HCT116 (cell line): ENCODE measurements at regions not wholly inside any gene's neighbourhood (a gene's known extent, or its start where the extent isn't known, plus 50 kb on each side); places are given as distances from the start of the nearest gene placed in this dataset.

Experiments used
- ATAC-seq: fragments of 200-7000 bp; cut with Tn5 transposase; 2 replicates; pipeline ENCODE4 v1.9.1; 2020; ENCODE audit warnings: mild to moderate bottlenecking, moderate library complexity
- BruUV-seq: library from RNA; stranded (reverse); fragments of 400-500 nt; replicated peaks from 2 replicates; lab custom pipeline; 2021; lab: Mats Ljungman, UMichigan
- CTCF ChIA-PET: fragments of 300-600 bp; sonication (Branson Sonifier 250); formaldehyde crosslinking; loops from one replicate; lab custom pipeline; 2021; ENCODE audit warnings: antibody characterized with exemption; lab: Charles Lee
- POLR2A ChIA-PET: fragments of 300-600, 350-600 bp; sonication (Branson Sonifier 250); formaldehyde crosslinking; loops from one replicate; lab custom pipeline; 2021; ENCODE audit warnings: antibody characterized with exemption; lab: Charles Lee
- RAD21 ChIA-PET, 2 experiments: fragments of 300-600 bp; sonication (Branson Sonifier 250); formaldehyde crosslinking; loops; one replicate each; lab custom pipeline; 2023; ENCODE audit warnings: low total read pairs in 2 of 2; ENCODE audit not compliant: uncharacterized antibody in 2 of 2, unreplicated experiment in 2 of 2, low non-redundant PET in 1 of 2; lab: Charles Lee
- DNase-seq: peaks from one replicate; pipeline ENCODE4 v3.0.0-alpha.2; 2010; ENCODE audit warnings: low read depth, low spot score
- H2AFZ ChIP-seq: fragments of 200-600 bp; shearing (Covaris generic), sonication (generic); 2 replicates; pipeline ENCODE4 v1.6.1; 2017; ENCODE audit warnings: low read depth, mixed run types, mixed read lengths, antibody characterized with exemption, low read length; ENCODE audit not compliant: poor library complexity, severe bottlenecking
- H3K27ac ChIP-seq: 2 replicates; pipeline ENCODE4 v1.5.1; 2012; ENCODE audit warnings: low read depth, low read length
- H3K27me3 ChIP-seq: fragments of 200-600 bp; sonication (generic); 2 replicates; pipeline ENCODE4 v1.6.1; 2016; ENCODE audit warnings: mixed run types, low read length, mixed read lengths; ENCODE audit not compliant: insufficient read depth
- H3K36me3 ChIP-seq, 2 experiments: fragments of 200-500 bp in 1 of 2; fragments of 200-600 bp in 1 of 2; sonication (Bioruptor generic) in 1 of 2; sonication (generic) in 1 of 2; 2 replicates each; pipeline versions ENCODE4 v1.5.1 to v1.6.1; 2014 to 2016; ENCODE audit warnings: low read length in 2 of 2, inconsistent platforms in 1 of 2, mixed read lengths in 1 of 2, mixed run types in 1 of 2; ENCODE audit not compliant: insufficient read depth in 2 of 2, control insufficient read depth in 1 of 2
- H3K4me1 ChIP-seq, 2 experiments: fragments of 200-600 bp in 1 of 2; sonication (generic) in 1 of 2; 2 replicates each; pipeline versions ENCODE4 v1.5.1 to v1.6.1; 2012 to 2017; ENCODE audit warnings: low read length in 2 of 2, inconsistent platforms in 1 of 2, mild to moderate bottlenecking in 1 of 2, mixed read lengths in 1 of 2, mixed run types in 1 of 2, moderate library complexity in 1 of 2; ENCODE audit not compliant: insufficient read depth in 2 of 2, control insufficient read depth in 1 of 2
- H3K4me2 ChIP-seq: fragments of 200-600 bp; sonication (generic); 2 replicates; pipeline ENCODE4 v1.6.1; 2017; ENCODE audit warnings: mixed run types, low read length, mixed read lengths
- H3K4me3 ChIP-seq, 2 experiments: fragments of 200-600 bp in 1 of 2; sonication (generic) in 1 of 2; replicated peaks in 1 of 2; 2 replicates each; pipeline ENCODE4 v1.5.1; 2011 to 2016; ENCODE audit warnings: low read length in 2 of 2, control low read depth in 1 of 2, low read depth in 1 of 2, mild to moderate bottlenecking in 1 of 2, mixed read lengths in 1 of 2, mixed run types in 1 of 2
- H3K79me2 ChIP-seq: fragments of 200-600 bp; sonication (generic); 2 replicates; pipeline ENCODE4 v1.6.1; 2017; ENCODE audit warnings: mild to moderate bottlenecking, mixed run types, low read length, moderate library complexity, mixed read lengths; ENCODE audit not compliant: insufficient read depth
- H3K9ac ChIP-seq: fragments of 200-600 bp; sonication (generic); 2 replicates; pipeline ENCODE4 v1.6.1; 2016; ENCODE audit warnings: low read length, mixed read lengths
- H3K9me2 ChIP-seq: fragments of 200-600 bp; sonication (generic), shearing (Covaris generic); 2 replicates; pipeline ENCODE4 v1.6.1; 2017; ENCODE audit warnings: mixed run types, mild to moderate bottlenecking, moderate library complexity; ENCODE audit not compliant: insufficient read depth
- H3K9me3 ChIP-seq, 2 experiments: fragments of 200-500 bp in 1 of 2; fragments of 200-600 bp in 1 of 2; sonication (Bioruptor generic) in 1 of 2; sonication (generic) in 1 of 2; 2 replicates each; pipeline ENCODE4 v1.6.1; 2014 to 2017; ENCODE audit warnings: low read length in 2 of 2, mixed read lengths in 2 of 2, inconsistent platforms in 1 of 2, low read depth in 1 of 2, mild to moderate bottlenecking in 1 of 2, mixed run types in 1 of 2, moderate library complexity in 1 of 2; ENCODE audit not compliant: control insufficient read depth in 1 of 2, insufficient read depth in 1 of 2
- H4K20me1 ChIP-seq: fragments of 200-600 bp; sonication (generic), shearing (Covaris generic); 2 replicates; pipeline ENCODE4 v1.6.1; 2017; ENCODE audit warnings: mixed run types, mild to moderate bottlenecking, moderate library complexity; ENCODE audit not compliant: insufficient read depth
- CTCF ChIP-seq, 3 experiments: fragments of 200-600 bp in 1 of 3; sonication (generic) in 1 of 3; IDR thresholded peaks in 2 of 3; conservative IDR thresholded peaks in 1 of 3; 2 replicates each; pipeline ENCODE4 v1.5.1; 2012 to 2017; ENCODE audit warnings: low read depth in 2 of 3, low read length in 2 of 3, antibody characterized with exemption in 1 of 3, borderline replicate concordance in 1 of 3, control low read depth in 1 of 3, mild to moderate bottlenecking in 1 of 3, mixed read lengths in 1 of 3, mixed run types in 1 of 3, moderate library complexity in 1 of 3; ENCODE audit not compliant: insufficient read depth in 1 of 3
- EGR1 ChIP-seq: IDR thresholded peaks from 2 replicates; pipeline ENCODE4 v1.6.1; 2012; ENCODE audit warnings: low read depth
- ELF1 ChIP-seq: IDR thresholded peaks from 2 replicates; pipeline ENCODE4 v1.6.1; 2012; ENCODE audit warnings: low read depth, borderline replicate concordance
- EZH2 ChIP-seq: fragments of 200-600 bp; sonication (generic); IDR thresholded peaks from 2 replicates; pipeline ENCODE4 v1.6.1; 2017; ENCODE audit warnings: antibody characterized with exemption, mixed run types
- EZH2phosphoT487 ChIP-seq: fragments of 200-600 bp; IDR thresholded peaks from 2 replicates; pipeline ENCODE4 v1.6.1; 2018; ENCODE audit warnings: antibody characterized with exemption, borderline replicate concordance
- FOSL1 ChIP-seq: IDR thresholded peaks from 2 replicates; pipeline ENCODE4 v1.6.1; 2012; ENCODE audit warnings: low read depth
- JUND ChIP-seq: IDR thresholded peaks from 2 replicates; pipeline ENCODE4 v1.6.1; 2012
- MAX ChIP-seq: IDR thresholded peaks from 2 replicates; pipeline ENCODE4 v1.6.1; 2012
- POLR2A ChIP-seq: IDR thresholded peaks from 2 replicates; pipeline ENCODE4 v1.7.0; 2011; ENCODE audit warnings: borderline replicate concordance; ENCODE audit not compliant: insufficient read depth, insufficient read length; ENCODE audit errors: extremely low read depth
- POLR2AphosphoS5 ChIP-seq: IDR thresholded peaks from 2 replicates; pipeline ENCODE4 v1.6.1; 2011; ENCODE audit warnings: mild to moderate bottlenecking, low read depth, low read length, moderate library complexity
- SIN3A ChIP-seq: IDR thresholded peaks from 2 replicates; pipeline ENCODE4 v1.6.1; 2012; ENCODE audit warnings: low read depth
- SRF ChIP-seq: IDR thresholded peaks from 2 replicates; pipeline ENCODE4 v1.6.1; 2012; ENCODE audit warnings: low read depth
- TCF7L2 ChIP-seq: IDR thresholded peaks from 2 replicates; pipeline ENCODE4 v1.7.0; 2011; ENCODE audit warnings: borderline replicate concordance, inconsistent platforms; ENCODE audit not compliant: insufficient read depth, insufficient read length; ENCODE audit errors: extremely low read depth
- YY1 ChIP-seq: IDR thresholded peaks from 2 replicates; pipeline ENCODE4 v1.6.1; 2011; ENCODE audit warnings: low read length, low read depth, moderate library complexity, mild to moderate bottlenecking; ENCODE audit not compliant: insufficient replicate concordance; ENCODE audit errors: extremely low read depth
- ZFX ChIP-seq: fragments of 450-650 bp; IDR thresholded peaks from 2 replicates; pipeline ENCODE4 v1.6.1; 2017
- ZNF274 ChIP-seq: fragments of 200-500 bp; sonication (Bioruptor generic); IDR thresholded peaks from 2 replicates; pipeline ENCODE4 v1.6.1; 2014; ENCODE audit warnings: mild to moderate bottlenecking, low read depth, low read length, inconsistent platforms
- intact Hi-C: fragments of 100-400 bp; cut with micrococcal nuclease; formaldehyde crosslinking; loops from 2 replicates; pipeline ENCODE4 v1.10.0; 2022
- TF ChIP-seq, protein P1 (sequence below): IDR thresholded peaks from 2 replicates; pipeline ENCODE4 v1.6.1; 2012
- TF ChIP-seq, protein P2 (sequence below): IDR thresholded peaks from 2 replicates; pipeline ENCODE4 v1.6.1; 2012; ENCODE audit warnings: low read depth
- TF ChIP-seq, protein P3 (sequence below): IDR thresholded peaks from 2 replicates; pipeline ENCODE4 v1.6.1; 2011; ENCODE audit warnings: mild to moderate bottlenecking, low read length, moderate library complexity; ENCODE audit not compliant: insufficient replicate concordance; ENCODE audit errors: extremely low read depth

GRCh38 chr14:27739657-27740156, 1026.9 kb upstream of the FOXG1 start:
- RAD21 ChIA-PET, result no interaction called here
- no peak for ATAC-seq

More at GRCh38 chr14:27739657-27740156, 1026.9 kb upstream of the FOXG1 start:
- Histone ChIP-seq H3K4me2 (no peak overlapping the region), H3K36me3 (no peaks in the 10 kb centered on the region), H3K79me2 (no peaks in the 10 kb centered on the region), H2AFZ (no peak overlapping the region), H3K4me1 (no peaks in the 10 kb centered on the region), H4K20me1 (no peaks in the 10 kb centered on the region), H3K4me3 (no peak overlapping the region), H3K27me3 (no peaks in the 10 kb centered on the region), H3K27ac (no peak overlapping the region), H3K9me2 (no peaks in the 10 kb centered on the region), H3K9me3 (peaks cover 7 to 23% of the 10 kb centered on the region in 2 experiments; a peak in 2 of 4 replicates), H3K9ac (no peak overlapping the region)
- ChIA-PET CTCF (no interaction called here), POLR2A (no interaction called here)
- TF ChIP-seq JUND (no peak), EZH2phosphoT487 (no peak), TCF7L2 (no peak), ELF1 (no peak), SRF (no peak), YY1 (no peak), EGR1 (no peak), ZFX (no peak), ZNF274 (no peak), POLR2AphosphoS5 (no peak), CTCF (IDR thresholded peaks at IDR 0.05 in 2 of 3, conservative IDR thresholded peaks at IDR 0.05 in 1 of 3; ENCODE audit: borderline replicate concordance in 1 of 3, insufficient read depth in 1 of 3, low read depth in 2 of 3, low read length in 2 of 3) (no peak), FOSL1 (no peak), MAX (no peak), SIN3A (no peak), POLR2A (no peak), EZH2 (no peak)
- TF ChIP-seq, protein P1, sequence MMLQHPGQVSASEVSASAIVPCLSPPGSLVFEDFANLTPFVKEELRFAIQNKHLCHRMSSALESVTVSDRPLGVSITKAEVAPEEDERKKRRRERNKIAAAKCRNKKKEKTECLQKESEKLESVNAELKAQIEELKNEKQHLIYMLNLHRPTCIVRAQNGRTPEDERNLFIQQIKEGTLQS, result no peak
- TF ChIP-seq, protein P2, sequence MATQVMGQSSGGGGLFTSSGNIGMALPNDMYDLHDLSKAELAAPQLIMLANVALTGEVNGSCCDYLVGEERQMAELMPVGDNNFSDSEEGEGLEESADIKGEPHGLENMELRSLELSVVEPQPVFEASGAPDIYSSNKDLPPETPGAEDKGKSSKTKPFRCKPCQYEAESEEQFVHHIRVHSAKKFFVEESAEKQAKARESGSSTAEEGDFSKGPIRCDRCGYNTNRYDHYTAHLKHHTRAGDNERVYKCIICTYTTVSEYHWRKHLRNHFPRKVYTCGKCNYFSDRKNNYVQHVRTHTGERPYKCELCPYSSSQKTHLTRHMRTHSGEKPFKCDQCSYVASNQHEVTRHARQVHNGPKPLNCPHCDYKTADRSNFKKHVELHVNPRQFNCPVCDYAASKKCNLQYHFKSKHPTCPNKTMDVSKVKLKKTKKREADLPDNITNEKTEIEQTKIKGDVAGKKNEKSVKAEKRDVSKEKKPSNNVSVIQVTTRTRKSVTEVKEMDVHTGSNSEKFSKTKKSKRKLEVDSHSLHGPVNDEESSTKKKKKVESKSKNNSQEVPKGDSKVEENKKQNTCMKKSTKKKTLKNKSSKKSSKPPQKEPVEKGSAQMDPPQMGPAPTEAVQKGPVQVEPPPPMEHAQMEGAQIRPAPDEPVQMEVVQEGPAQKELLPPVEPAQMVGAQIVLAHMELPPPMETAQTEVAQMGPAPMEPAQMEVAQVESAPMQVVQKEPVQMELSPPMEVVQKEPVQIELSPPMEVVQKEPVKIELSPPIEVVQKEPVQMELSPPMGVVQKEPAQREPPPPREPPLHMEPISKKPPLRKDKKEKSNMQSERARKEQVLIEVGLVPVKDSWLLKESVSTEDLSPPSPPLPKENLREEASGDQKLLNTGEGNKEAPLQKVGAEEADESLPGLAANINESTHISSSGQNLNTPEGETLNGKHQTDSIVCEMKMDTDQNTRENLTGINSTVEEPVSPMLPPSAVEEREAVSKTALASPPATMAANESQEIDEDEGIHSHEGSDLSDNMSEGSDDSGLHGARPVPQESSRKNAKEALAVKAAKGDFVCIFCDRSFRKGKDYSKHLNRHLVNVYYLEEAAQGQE, result no peak
- TF ChIP-seq, protein P3, sequence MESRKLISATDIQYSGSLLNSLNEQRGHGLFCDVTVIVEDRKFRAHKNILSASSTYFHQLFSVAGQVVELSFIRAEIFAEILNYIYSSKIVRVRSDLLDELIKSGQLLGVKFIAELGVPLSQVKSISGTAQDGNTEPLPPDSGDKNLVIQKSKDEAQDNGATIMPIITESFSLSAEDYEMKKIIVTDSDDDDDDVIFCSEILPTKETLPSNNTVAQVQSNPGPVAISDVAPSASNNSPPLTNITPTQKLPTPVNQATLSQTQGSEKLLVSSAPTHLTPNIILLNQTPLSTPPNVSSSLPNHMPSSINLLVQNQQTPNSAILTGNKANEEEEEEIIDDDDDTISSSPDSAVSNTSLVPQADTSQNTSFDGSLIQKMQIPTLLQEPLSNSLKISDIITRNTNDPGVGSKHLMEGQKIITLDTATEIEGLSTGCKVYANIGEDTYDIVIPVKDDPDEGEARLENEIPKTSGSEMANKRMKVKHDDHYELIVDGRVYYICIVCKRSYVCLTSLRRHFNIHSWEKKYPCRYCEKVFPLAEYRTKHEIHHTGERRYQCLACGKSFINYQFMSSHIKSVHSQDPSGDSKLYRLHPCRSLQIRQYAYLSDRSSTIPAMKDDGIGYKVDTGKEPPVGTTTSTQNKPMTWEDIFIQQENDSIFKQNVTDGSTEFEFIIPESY, result no peak
- intact Hi-C loops, result no loop called here
- no peak for DNase-seq
- no TSS peak for BruUV-seq
